ENCODE measurements at regions not wholly inside any gene's neighbourhood (a gene's known extent, or its start where the extent isn't known, plus 50 kb on each side); places are given as distances from the start of the nearest gene placed in this dataset.

DNA sequence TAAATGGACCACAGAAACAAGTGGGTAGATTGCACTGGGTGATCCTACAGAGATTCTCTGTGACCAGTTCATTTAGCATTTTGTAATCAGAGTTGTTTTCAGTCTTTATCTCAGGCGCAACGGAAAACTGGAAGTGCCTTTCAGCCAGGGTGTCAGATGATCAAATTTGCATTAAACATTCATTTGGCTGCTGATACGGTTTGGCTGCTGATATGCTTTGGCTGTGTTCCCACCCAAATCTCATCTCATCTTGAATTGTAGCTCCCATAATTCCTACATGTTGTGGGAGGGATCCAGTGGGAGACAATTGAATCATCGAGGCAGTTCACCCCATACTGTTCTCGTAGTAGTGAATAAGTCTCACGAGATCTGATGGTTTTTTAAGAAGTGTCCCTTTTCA lies 1396.1 kb upstream of the TMEFF2 start:
- TF ChIP-seq GATA2 (IDR thresholded peaks at IDR 0.05; ENCODE audit: insufficient read depth, insufficient read length, low read depth, low read length), result no peak
- TF ChIP-seq, protein P1, sequence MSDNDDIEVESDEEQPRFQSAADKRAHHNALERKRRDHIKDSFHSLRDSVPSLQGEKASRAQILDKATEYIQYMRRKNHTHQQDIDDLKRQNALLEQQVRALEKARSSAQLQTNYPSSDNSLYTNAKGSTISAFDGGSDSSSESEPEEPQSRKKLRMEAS (IDR thresholded peaks at IDR 0.05; ENCODE audit: insufficient read depth, insufficient read length), result no peak
- TF ChIP-seq, protein P2, sequence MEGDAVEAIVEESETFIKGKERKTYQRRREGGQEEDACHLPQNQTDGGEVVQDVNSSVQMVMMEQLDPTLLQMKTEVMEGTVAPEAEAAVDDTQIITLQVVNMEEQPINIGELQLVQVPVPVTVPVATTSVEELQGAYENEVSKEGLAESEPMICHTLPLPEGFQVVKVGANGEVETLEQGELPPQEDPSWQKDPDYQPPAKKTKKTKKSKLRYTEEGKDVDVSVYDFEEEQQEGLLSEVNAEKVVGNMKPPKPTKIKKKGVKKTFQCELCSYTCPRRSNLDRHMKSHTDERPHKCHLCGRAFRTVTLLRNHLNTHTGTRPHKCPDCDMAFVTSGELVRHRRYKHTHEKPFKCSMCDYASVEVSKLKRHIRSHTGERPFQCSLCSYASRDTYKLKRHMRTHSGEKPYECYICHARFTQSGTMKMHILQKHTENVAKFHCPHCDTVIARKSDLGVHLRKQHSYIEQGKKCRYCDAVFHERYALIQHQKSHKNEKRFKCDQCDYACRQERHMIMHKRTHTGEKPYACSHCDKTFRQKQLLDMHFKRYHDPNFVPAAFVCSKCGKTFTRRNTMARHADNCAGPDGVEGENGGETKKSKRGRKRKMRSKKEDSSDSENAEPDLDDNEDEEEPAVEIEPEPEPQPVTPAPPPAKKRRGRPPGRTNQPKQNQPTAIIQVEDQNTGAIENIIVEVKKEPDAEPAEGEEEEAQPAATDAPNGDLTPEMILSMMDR (IDR thresholded peaks at IDR 0.05; ENCODE audit: extremely low read depth in 1 of 2, insufficient read depth in 1 of 2, low read depth in 1 of 2, low read length in 2 of 2), result no peak

All from endothelial cell of umbilical vein (primary cell).